IPS-NIHi7 (cell line): ENCODE measurements at regions not wholly inside any gene's neighbourhood (a gene's known extent, or its start where the extent isn't known, plus 50 kb on each side); places are given as distances from the start of the nearest gene placed in this dataset.
A peak's percentile ranks its signal among the peaks of the same experiment; 100 is the strongest.

Source experiments
- DNase-seq: peaks from one replicate; pipeline ENCODE4 v3.0.0; 2012; ENCODE audit warnings: mixed read lengths; ENCODE audit errors: extremely low spot score

GRCh38 chr4:181728305-181728966 is 514.8 kb upstream of the TENM3 start:
- no peak for DNase-seq

- DNase-seq: no peak
These were observed 511.3 kb upstream of the TENM3 start for GRCh38 chr4:181731900-181732299.

GRCh38 chr4:181737744-181738143 is 505.5 kb upstream of the TENM3 start:
- DNase-seq: no peak

GRCh38 chr4:181739031-181739430 is 504.2 kb upstream of the TENM3 start:
- no peak for DNase-seq

GRCh38 chr4:181741513-181741912 is 501.7 kb upstream of the TENM3 start:
- DNase-seq: no peak

- DNase-seq: peak; percentile 15
These were observed 497.1 kb upstream of the TENM3 start for GRCh38 chr4:181745933-181746625.

- DNase-seq: no peak
These were observed 494.6 kb upstream of the TENM3 start for GRCh38 chr4:181748581-181748980.

GRCh38 chr4:181752516-181752915 is 490.7 kb upstream of the TENM3 start:
- no peak for DNase-seq

GRCh38 chr4:181753207-181753606 is 490.0 kb upstream of the TENM3 start:
- no peak for DNase-seq

GRCh38 chr4:181755846-181756245 is 487.4 kb upstream of the TENM3 start:
- DNase-seq: no peak

- no peak for DNase-seq
These were observed 486.6 kb upstream of the TENM3 start for GRCh38 chr4:181756451-181757095.

GRCh38 chr4:181757098-181757497 is 486.1 kb upstream of the TENM3 start:
- no peak for DNase-seq

GRCh38 chr4:181757910-181758660 is 485.1 kb upstream of the TENM3 start:
- no peak for DNase-seq

- no peak for DNase-seq
These were observed 482.6 kb upstream of the TENM3 start for GRCh38 chr4:181760560-181760959.

- DNase-seq: no peak
These were observed 482.0 kb upstream of the TENM3 start for GRCh38 chr4:181761156-181761555.

- DNase-seq: no peak
These were observed 477.1 kb upstream of the TENM3 start for GRCh38 chr4:181766061-181766548.

GRCh38 chr4:181770971-181771370 is 472.2 kb upstream of the TENM3 start:
- DNase-seq: no peak

GRCh38 chr4:181775298-181775697 is 467.9 kb upstream of the TENM3 start:
- DNase-seq: no peak

GRCh38 chr4:181776264-181777054 is 466.7 kb upstream of the TENM3 start:
- no peak for DNase-seq

GRCh38 chr4:181777518-181777917 is 465.7 kb upstream of the TENM3 start:
- no peak for DNase-seq

- DNase-seq: no peak
These were observed 458.3 kb upstream of the TENM3 start for GRCh38 chr4:181784881-181785280.
